SK-N-MC (cell line): ENCODE measurements at regions not wholly inside any gene's neighbourhood (a gene's known extent, or its start where the extent isn't known, plus 50 kb on each side); places are given as distances from the start of the nearest gene placed in this dataset.

Experiments
- EZH2 ChIP-seq: fragments of 200-600 bp; sonication (generic); IDR thresholded peaks from one replicate; pipeline ENCODE4 v1.6.1; 2017; ENCODE audit warnings: antibody characterized with exemption
- FOXP2 ChIP-seq: optimal IDR thresholded peaks from 2 replicates; pipeline ENCODE3; 2011; ENCODE audit warnings: mild to moderate bottlenecking, moderate library complexity; ENCODE audit not compliant: insufficient read depth; ENCODE audit errors: extremely low read length, control extremely low read depth
- POLR2AphosphoS5 ChIP-seq: IDR thresholded peaks from 2 replicates; pipeline ENCODE4 v1.6.1; 2012; ENCODE audit warnings: mild to moderate bottlenecking, low read depth, low read length, borderline replicate concordance

- TF ChIP-seq FOXP2 (no peak), EZH2 (no peak), POLR2AphosphoS5 (no peak)
Observed at GRCh38 chr18:30280861-30281470, 761.6 kb downstream of the DSC3 start.
